ENCODE measurements at regions not wholly inside any gene's neighbourhood (a gene's known extent, or its start where the extent isn't known, plus 50 kb on each side); places are given as distances from the start of the nearest gene placed in this dataset.
"Not testable (repeated sequence)": the region's sequence is repeated elsewhere in the genome, so short reads cannot be mapped to it uniquely, and the experiment has no call there.

DNA sequence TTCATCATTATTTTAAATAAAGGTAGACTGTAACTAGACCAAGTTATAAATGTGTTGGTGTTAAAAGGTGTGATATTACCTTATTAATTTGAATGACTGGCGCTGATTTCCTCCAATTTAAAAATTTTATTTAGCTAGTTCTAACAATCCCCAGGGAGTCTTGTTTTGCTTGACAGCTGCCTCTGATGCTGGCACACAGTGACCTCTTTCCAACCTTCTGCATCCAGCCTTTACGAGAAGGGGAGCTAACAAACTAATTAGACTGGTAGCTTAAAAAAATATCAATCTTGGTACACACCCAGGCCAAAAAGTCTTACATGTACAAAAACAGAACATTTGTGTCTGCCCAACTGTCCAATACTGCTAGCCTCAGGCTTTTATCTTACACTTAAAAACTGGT lies 51.8 kb upstream of the ENPEP start:
- H3K4me3 ChIP-seq (ENCODE audit: low read depth, low read length): no peak overlapping the region
- no peak for TF ChIP-seq CTCF (IDR thresholded peaks at IDR 0.05; ENCODE audit: low read depth, low read length, missing control alignments)
- DNase-seq (ENCODE audit: low read depth): no peak

GRCh38 chr4:110418641-110419040 lies 57.3 kb upstream of the ENPEP start:
- H3K4me3 ChIP-seq (ENCODE audit: low read depth, low read length): no peak overlapping the region
- DNase-seq (ENCODE audit: low read depth): no peak
- no peak for TF ChIP-seq CTCF (IDR thresholded peaks at IDR 0.05; ENCODE audit: low read depth, low read length, missing control alignments)

- no peak for DNase-seq (ENCODE audit: low read depth)
- H3K4me3 ChIP-seq (ENCODE audit: low read depth, low read length): no peak overlapping the region
- no peak for TF ChIP-seq CTCF (IDR thresholded peaks at IDR 0.05; ENCODE audit: low read depth, low read length, missing control alignments)
These were observed 58.8 kb upstream of the ENPEP start for GRCh38 chr4:110417136-110417535.

DNA sequence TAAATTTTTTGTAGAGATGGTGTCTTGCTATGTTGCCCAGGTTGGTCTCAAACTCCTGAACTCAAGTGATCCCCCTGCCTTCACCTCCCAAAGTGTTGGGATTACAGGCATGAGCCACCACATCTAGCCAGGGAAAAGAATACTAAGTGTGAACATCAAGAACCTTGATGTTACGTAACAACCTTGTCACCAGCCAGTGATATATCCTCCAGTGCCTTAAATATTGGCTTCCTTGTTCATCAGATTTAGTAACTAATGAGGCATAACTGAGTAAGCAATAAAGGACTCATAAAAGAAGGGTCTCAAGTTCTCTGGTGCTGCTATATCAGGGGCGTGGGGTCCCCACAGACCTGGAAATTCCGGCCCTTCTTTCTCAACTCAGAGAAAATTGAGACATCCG lies 60.5 kb upstream of the ENPEP start:
- no peak for TF ChIP-seq CTCF (IDR thresholded peaks at IDR 0.05; ENCODE audit: low read depth, low read length, missing control alignments)
- DNase-seq (ENCODE audit: low read depth): no peak
- H3K4me3 ChIP-seq (ENCODE audit: low read depth, low read length): no peak overlapping the region

DNA sequence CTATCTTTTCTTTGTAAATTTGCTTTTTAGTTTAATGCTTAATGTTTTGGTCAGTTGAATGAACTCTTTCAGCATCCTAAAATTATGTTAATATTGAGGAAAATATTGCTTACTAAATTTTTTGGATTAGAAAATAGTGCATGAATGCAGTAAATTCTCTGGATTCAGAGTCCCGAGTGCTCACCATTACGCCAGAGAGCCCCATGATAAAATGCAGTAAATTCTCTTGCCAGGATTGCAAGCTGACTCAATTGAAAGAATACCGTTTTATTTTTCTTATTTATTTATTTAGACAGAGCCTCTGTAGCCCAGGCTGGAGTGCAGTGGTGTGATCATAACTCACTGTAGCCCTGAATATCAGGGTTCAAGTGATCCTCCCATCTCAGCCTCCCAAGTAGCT lies 60.9 kb upstream of the ENPEP start:
- H3K4me3 ChIP-seq (ENCODE audit: low read depth, low read length): no peak overlapping the region
- TF ChIP-seq CTCF (IDR thresholded peaks at IDR 0.05; ENCODE audit: low read depth, low read length, missing control alignments): no peak
- no peak for DNase-seq (ENCODE audit: low read depth)

DNA sequence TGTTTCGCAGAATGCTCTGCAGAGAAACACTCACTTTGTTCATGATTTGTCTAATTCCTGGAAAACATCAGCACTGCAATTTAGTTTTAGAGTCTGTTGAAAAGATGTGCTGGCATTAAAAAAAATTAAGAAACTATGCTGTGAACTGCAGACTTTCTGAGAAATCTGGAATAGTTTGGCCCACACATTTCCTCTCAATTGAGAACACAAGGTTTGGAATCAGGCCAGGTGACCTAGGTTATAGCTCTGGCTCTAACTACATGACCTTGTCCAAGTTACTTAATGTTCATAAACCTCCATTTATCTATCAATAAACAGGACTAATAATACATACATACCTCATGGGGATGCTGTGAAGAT lies 61.4 kb upstream of the ENPEP start:
- no peak for DNase-seq (ENCODE audit: low read depth)
- H3K4me3 ChIP-seq (ENCODE audit: low read depth, low read length): no peak overlapping the region
- no peak for TF ChIP-seq CTCF (IDR thresholded peaks at IDR 0.05; ENCODE audit: low read depth, low read length, missing control alignments)

GRCh38 chr4:110413807-110414560 lies 62.0 kb upstream of the ENPEP start:
- not testable (repeated sequence) for H3K4me3 ChIP-seq (ENCODE audit: low read depth, low read length); DNase-seq (ENCODE audit: low read depth)

Measured in GM12864 (cell line).